Renal cortex interstitium (tissue), 11 donors: ENCODE measurements at regions not wholly inside any gene's neighbourhood (a gene's known extent, or its start where the extent isn't known, plus 50 kb on each side); places are given as distances from the start of the nearest gene placed in this dataset.
"Not testable (repeated sequence)": the region's sequence is repeated elsewhere in the genome, so short reads cannot be mapped to it uniquely, and the experiment has no call there.

Source experiments
- DNase-seq, 11 donors: peaks; one replicate each; pipeline ENCODE4 v3.0.0-alpha.2; 2013; ENCODE audit warnings: low read depth in 9 of 11, low spot score in 4 of 11; ENCODE audit errors: extremely low read depth in 1 of 11

- no peak for DNase-seq
Measured at GRCh38 chr10:28881171-28881882, 204.0 kb downstream of the BAMBI start.

GRCh38 chr10:28883741-28884423, 206.6 kb downstream of the BAMBI start:
- no peak for DNase-seq

- no peak for DNase-seq
Measured at GRCh38 chr10:28890121-28890950, 213.0 kb downstream of the BAMBI start.

- no peak for DNase-seq
Measured at GRCh38 chr10:28891058-28891713, 213.9 kb downstream of the BAMBI start.

GRCh38 chr10:28892818-28893547, 215.7 kb downstream of the BAMBI start:
- no peak for DNase-seq

- DNase-seq, result no peak
Measured at GRCh38 chr10:28894146-28894545, 216.8 kb downstream of the BAMBI start.

GRCh38 chr10:28895671-28896070, 218.3 kb downstream of the BAMBI start:
- not testable (repeated sequence) for DNase-seq

- not testable (repeated sequence) for DNase-seq
Measured at GRCh38 chr10:28896791-28897409, 219.6 kb downstream of the BAMBI start.

- no peak for DNase-seq
Measured at GRCh38 chr10:28897617-28898464, 220.5 kb downstream of the BAMBI start.

- no peak for DNase-seq
Measured at GRCh38 chr10:28902215-28902614, 224.9 kb downstream of the BAMBI start.

GRCh38 chr10:28903063-28903462, 225.7 kb downstream of the BAMBI start:
- no peak for DNase-seq

- no peak for DNase-seq
Measured at GRCh38 chr10:28903736-28904135, 226.4 kb downstream of the BAMBI start.

- no peak for DNase-seq
Measured at GRCh38 chr10:28905371-28905770, 228.1 kb downstream of the BAMBI start.

- no peak for DNase-seq
Measured at GRCh38 chr10:28906011-28906411, 228.7 kb downstream of the BAMBI start.

GRCh38 chr10:28906415-28906814, 229.1 kb downstream of the BAMBI start:
- no peak for DNase-seq

- DNase-seq, result no peak
Measured at GRCh38 chr10:28906934-28907333, 229.6 kb downstream of the BAMBI start.

GRCh38 chr10:28909875-28910274, 232.6 kb downstream of the BAMBI start:
- no peak for DNase-seq

- DNase-seq, result no peak
Measured at GRCh38 chr10:28910956-28911355, 233.6 kb downstream of the BAMBI start.
